ENCODE measurements at regions not wholly inside any gene's neighbourhood (a gene's known extent, or its start where the extent isn't known, plus 50 kb on each side); places are given as distances from the start of the nearest gene placed in this dataset.
"Not testable (repeated sequence)": the region's sequence is repeated elsewhere in the genome, so short reads cannot be mapped to it uniquely, and the experiment has no call there.

DNA sequence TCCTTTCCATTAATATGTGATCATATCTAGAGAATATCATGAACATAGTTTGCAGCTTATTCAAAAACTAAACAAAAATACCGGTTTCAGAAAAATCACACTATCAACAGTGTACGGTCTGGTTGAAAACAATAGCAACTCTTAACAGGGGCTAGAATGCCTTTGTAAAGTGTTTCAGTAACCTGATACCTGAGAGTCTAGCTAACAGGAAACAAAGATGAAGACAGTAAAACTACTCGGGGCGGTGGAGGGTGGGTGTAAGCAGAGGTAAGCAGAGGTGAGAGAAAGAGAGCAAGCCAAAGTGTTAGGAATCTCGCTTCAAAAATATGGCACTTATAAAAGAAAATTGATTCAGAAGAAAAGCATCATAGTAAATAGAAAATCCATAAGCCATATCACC lies 109.0 kb upstream of the RGPD4 start:
- no peak for DNase-seq
- no peak for TF ChIP-seq CTCF (IDR thresholded peaks at IDR 0.05)
- no peaks in the 10 kb centered on the region for H3K36me3 Mint-ChIP-seq (ENCODE audit: low read depth)
- peaks cover 4% of the 10 kb centered on the region for H3K9me3 Mint-ChIP-seq
- H3K4me1 Mint-ChIP-seq (ENCODE audit: low read depth), result no peaks in the 10 kb centered on the region
- no peaks in the 10 kb centered on the region for H3K27me3 Mint-ChIP-seq (ENCODE audit: insufficient read depth)
- no peak overlapping the region for H3K4me3 Mint-ChIP-seq
- H3K27ac Mint-ChIP-seq, result no peak overlapping the region

- Mint-ChIP-seq H3K4me3 (no peak overlapping the region), H3K9me3 (peaks cover 4% of the 10 kb centered on the region), H3K36me3 (ENCODE audit: low read depth) (no peaks in the 10 kb centered on the region), H3K27me3 (ENCODE audit: insufficient read depth) (no peaks in the 10 kb centered on the region), H3K27ac (no peak overlapping the region), H3K4me1 (ENCODE audit: low read depth) (no peaks in the 10 kb centered on the region)
- DNase-seq, result no peak
- TF ChIP-seq CTCF (IDR thresholded peaks at IDR 0.05), result no peak
Observed at GRCh38 chr2:107719141-107719540, 107.6 kb upstream of the RGPD4 start.

GRCh38 chr2:107719836-107720235 lies 106.9 kb upstream of the RGPD4 start:
- Mint-ChIP-seq H3K27ac (no peak overlapping the region), H3K27me3 (ENCODE audit: insufficient read depth) (no peaks in the 10 kb centered on the region), H3K36me3 (ENCODE audit: low read depth) (no peaks in the 10 kb centered on the region), H3K4me1 (ENCODE audit: low read depth) (no peaks in the 10 kb centered on the region), H3K9me3 (peaks cover 4% of the 10 kb centered on the region), H3K4me3 (no peak overlapping the region)
- DNase-seq, result no peak
- no peak for TF ChIP-seq CTCF (IDR thresholded peaks at IDR 0.05)

- H3K9me3 Mint-ChIP-seq, result peaks cover 2% of the 10 kb centered on the region
- TF ChIP-seq CTCF (IDR thresholded peaks at IDR 0.05), result no peak
- no peaks in the 10 kb centered on the region for H3K27me3 Mint-ChIP-seq (ENCODE audit: insufficient read depth)
- H3K27ac Mint-ChIP-seq, result no peak overlapping the region
- no peaks in the 10 kb centered on the region for H3K36me3 Mint-ChIP-seq (ENCODE audit: low read depth)
- H3K4me1 Mint-ChIP-seq (ENCODE audit: low read depth), result no peaks in the 10 kb centered on the region
- DNase-seq, result no peak
- no peak overlapping the region for H3K4me3 Mint-ChIP-seq
Observed at GRCh38 chr2:107721178-107721577, 105.5 kb upstream of the RGPD4 start.

DNA sequence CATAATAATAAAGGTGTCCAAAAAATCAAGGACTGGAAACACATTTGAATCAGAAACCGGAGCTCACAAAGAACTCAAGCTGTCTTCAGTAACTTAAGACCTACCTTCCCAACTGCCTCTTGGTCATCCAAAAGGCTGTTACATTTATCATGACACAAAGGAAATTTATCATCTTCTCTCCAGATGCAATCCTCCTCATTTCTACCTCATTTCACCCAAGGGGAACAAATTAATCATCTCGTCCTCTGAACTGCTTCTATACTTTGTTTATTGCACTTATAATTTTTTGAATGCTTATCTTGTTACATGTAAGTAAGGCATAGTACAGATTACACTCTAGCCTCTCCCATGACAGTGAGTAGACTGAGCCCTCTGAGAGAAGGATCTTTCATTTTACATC lies 105.1 kb upstream of the RGPD4 start:
- no peaks in the 10 kb centered on the region for H3K27me3 Mint-ChIP-seq (ENCODE audit: insufficient read depth)
- H3K36me3 Mint-ChIP-seq (ENCODE audit: low read depth), result no peaks in the 10 kb centered on the region
- H3K4me1 Mint-ChIP-seq (ENCODE audit: low read depth), result no peaks in the 10 kb centered on the region
- H3K27ac Mint-ChIP-seq, result no peak overlapping the region
- no peaks in the 10 kb centered on the region for H3K9me3 Mint-ChIP-seq
- no peak overlapping the region for H3K4me3 Mint-ChIP-seq
- no peak for DNase-seq
- TF ChIP-seq CTCF (IDR thresholded peaks at IDR 0.05), result no peak

DNA sequence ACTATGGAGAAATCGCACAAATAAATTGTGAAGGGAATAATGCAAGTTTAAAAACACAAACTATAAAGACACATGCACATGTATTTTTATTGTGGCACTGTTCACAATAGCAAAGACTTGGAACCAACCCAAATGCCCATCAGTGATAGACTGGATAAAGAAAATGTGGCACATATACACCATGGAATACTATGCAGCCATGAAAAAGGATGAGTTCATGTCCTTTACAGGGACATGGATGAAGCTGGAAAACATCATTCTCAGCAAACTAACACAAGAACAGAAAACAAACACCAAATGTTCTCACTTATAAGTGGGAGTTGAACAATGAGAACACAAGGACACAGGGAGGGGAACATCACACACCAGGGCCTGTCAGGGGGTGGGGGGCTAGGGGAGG lies 100.9 kb upstream of the RGPD4 start:
- not testable (repeated sequence) for H3K4me1 Mint-ChIP-seq (ENCODE audit: low read depth); H3K27me3 Mint-ChIP-seq (ENCODE audit: insufficient read depth); H3K27ac Mint-ChIP-seq; H3K9me3 Mint-ChIP-seq; DNase-seq; H3K36me3 Mint-ChIP-seq (ENCODE audit: low read depth); H3K4me3 Mint-ChIP-seq

All from HFFc6 (cell line).